ENCODE measurements at regions not wholly inside any gene's neighbourhood (a gene's known extent, or its start where the extent isn't known, plus 50 kb on each side); places are given as distances from the start of the nearest gene placed in this dataset.

DNA sequence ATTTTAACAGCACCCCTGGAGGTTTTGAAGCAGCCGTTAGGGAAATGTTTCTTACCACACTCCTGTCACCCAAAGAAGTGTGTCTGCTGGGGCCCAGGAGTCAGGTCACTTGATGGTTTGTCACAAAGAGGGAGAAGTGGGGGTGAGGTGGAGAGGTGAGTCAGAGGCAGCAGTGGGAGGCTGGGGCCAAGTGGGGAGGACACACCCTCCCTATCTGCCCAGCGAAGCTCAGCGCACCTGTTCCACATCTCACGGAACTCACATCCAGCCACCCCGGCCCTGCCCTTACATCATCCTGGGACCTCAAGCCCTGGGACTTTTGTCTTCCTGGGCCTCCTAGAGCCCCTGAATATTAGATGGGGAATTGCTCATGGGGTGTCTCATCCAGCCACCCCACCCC is 171.1 kb upstream of the SMIM23 start:
- Histone ChIP-seq H3K27me3 (no peaks in the 10 kb centered on the region), H3K9me3 (no peaks in the 10 kb centered on the region), H3K4me1 (ENCODE audit: control insufficient read depth in 1 of 2, insufficient read depth in 1 of 2, low read depth in 1 of 2, low read length in 1 of 2) (no peaks in the 10 kb centered on the region), H3K36me3 (no peaks in the 10 kb centered on the region), H3K27ac (no peak overlapping the region), H3K4me3 (ENCODE audit: low read depth in 1 of 2, low read length in 1 of 2) (no peak overlapping the region)
- TF ChIP-seq, protein P1, sequence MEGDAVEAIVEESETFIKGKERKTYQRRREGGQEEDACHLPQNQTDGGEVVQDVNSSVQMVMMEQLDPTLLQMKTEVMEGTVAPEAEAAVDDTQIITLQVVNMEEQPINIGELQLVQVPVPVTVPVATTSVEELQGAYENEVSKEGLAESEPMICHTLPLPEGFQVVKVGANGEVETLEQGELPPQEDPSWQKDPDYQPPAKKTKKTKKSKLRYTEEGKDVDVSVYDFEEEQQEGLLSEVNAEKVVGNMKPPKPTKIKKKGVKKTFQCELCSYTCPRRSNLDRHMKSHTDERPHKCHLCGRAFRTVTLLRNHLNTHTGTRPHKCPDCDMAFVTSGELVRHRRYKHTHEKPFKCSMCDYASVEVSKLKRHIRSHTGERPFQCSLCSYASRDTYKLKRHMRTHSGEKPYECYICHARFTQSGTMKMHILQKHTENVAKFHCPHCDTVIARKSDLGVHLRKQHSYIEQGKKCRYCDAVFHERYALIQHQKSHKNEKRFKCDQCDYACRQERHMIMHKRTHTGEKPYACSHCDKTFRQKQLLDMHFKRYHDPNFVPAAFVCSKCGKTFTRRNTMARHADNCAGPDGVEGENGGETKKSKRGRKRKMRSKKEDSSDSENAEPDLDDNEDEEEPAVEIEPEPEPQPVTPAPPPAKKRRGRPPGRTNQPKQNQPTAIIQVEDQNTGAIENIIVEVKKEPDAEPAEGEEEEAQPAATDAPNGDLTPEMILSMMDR (IDR thresholded peaks at IDR 0.05), result no peak

DNA sequence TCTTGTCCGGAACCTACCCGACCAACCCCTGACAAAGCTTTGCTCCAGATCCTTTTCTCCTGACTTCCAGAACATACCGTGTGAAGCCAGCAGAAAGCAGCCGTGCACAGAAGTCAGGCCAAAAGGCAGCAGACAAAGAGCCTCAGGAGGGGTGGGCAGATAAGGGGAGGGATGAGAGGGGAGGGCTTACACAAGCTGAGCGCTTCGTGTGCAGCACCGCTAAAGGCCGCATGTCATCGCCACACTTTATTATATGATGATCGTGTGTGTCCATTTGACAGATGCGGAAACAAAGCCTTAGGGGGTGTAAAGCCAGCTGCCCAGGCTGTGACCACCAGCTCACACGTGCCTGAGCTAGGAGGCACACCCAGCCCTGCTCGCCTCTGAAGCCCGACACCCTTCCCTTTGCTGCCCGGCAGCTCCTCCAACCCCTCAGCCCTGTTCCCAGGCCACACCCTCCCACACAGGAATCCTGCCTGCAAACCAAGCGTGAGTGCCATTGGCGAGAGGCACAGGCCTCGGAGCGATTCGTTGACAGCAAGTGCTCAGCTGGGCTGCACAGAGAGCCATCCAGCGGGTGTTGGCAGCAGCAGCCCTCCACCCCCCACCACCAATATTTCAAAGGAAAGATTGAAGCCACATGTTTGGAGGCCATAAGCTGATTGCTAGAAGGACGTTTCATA is 170.5 kb upstream of the SMIM23 start:
- H3K27me3 ChIP-seq, result no peaks in the 10 kb centered on the region
- TF ChIP-seq, protein P1 (IDR thresholded peaks at IDR 0.05), result no peak
- H3K4me1 ChIP-seq (ENCODE audit: control insufficient read depth in 1 of 2, insufficient read depth in 1 of 2, low read depth in 1 of 2, low read length in 1 of 2), result no peaks in the 10 kb centered on the region
- H3K27ac ChIP-seq, result no peak overlapping the region
- no peaks in the 10 kb centered on the region for H3K9me3 ChIP-seq
- no peaks in the 10 kb centered on the region for H3K36me3 ChIP-seq
- no peak overlapping the region for H3K4me3 ChIP-seq (ENCODE audit: low read depth in 1 of 2, low read length in 1 of 2)

GRCh38 chr5:171615705-171616640 is 169.6 kb upstream of the SMIM23 start:
- TF ChIP-seq, protein P1 (IDR thresholded peaks at IDR 0.05), result no peak
- Histone ChIP-seq H3K9me3 (no peaks in the 10 kb centered on the region), H3K36me3 (no peaks in the 10 kb centered on the region), H3K4me1 (ENCODE audit: control insufficient read depth in 1 of 2, insufficient read depth in 1 of 2, low read depth in 1 of 2, low read length in 1 of 2) (no peaks in the 10 kb centered on the region), H3K27me3 (no peaks in the 10 kb centered on the region), H3K4me3 (ENCODE audit: low read depth in 1 of 2, low read length in 1 of 2) (no peak overlapping the region), H3K27ac (no peak overlapping the region)

GRCh38 chr5:171617266-171617665 is 168.4 kb upstream of the SMIM23 start:
- Histone ChIP-seq H3K36me3 (no peaks in the 10 kb centered on the region), H3K9me3 (no peaks in the 10 kb centered on the region), H3K4me3 (ENCODE audit: low read depth in 1 of 2, low read length in 1 of 2) (no peak overlapping the region), H3K27me3 (no peaks in the 10 kb centered on the region), H3K4me1 (ENCODE audit: control insufficient read depth in 1 of 2, insufficient read depth in 1 of 2, low read depth in 1 of 2, low read length in 1 of 2) (no peaks in the 10 kb centered on the region), H3K27ac (no peak overlapping the region)
- TF ChIP-seq, protein P1 (IDR thresholded peaks at IDR 0.05), result no peak

- Histone ChIP-seq H3K27ac (no peak overlapping the region), H3K27me3 (no peaks in the 10 kb centered on the region), H3K4me1 (ENCODE audit: control insufficient read depth in 1 of 2, insufficient read depth in 1 of 2, low read depth in 1 of 2, low read length in 1 of 2) (no peaks in the 10 kb centered on the region), H3K36me3 (no peaks in the 10 kb centered on the region), H3K9me3 (no peaks in the 10 kb centered on the region), H3K4me3 (ENCODE audit: low read depth in 1 of 2, low read length in 1 of 2) (no peak overlapping the region)
- TF ChIP-seq, protein P1 (IDR thresholded peaks at IDR 0.05), result no peak
Observed at GRCh38 chr5:171617817-171618591, 167.6 kb upstream of the SMIM23 start.
